Lung (tissue), 11 donors: ENCODE measurements at regions not wholly inside any gene's neighbourhood (a gene's known extent, or its start where the extent isn't known, plus 50 kb on each side); places are given as distances from the start of the nearest gene placed in this dataset.

Source experiments
- ATAC-seq: fragments of 200-7000 bp; cut with Tn5 transposase; one replicate; pipeline ENCODE4 v1.9.1; 2020; ENCODE audit warnings: moderate number of reproducible peaks; ENCODE audit not compliant: insufficient read depth, low FRiP score
- DNase-seq, 3 donors: peaks; one replicate each; pipeline ENCODE4 v3.0.0-alpha.2; 2013 to 2017
- H3K27ac ChIP-seq, 2 donors: one replicate each; pipeline ENCODE4 v1.5.1; 2013; ENCODE audit warnings: mild to moderate bottlenecking in 2 of 2, moderate library complexity in 2 of 2, control low read depth in 1 of 2, inconsistent platforms in 1 of 2, low read depth in 1 of 2, low read length in 1 of 2
- H3K27me3 ChIP-seq, 3 donors: one replicate each; pipeline ENCODE4 v1.5.1; 2013; ENCODE audit warnings: low read length in 2 of 3; ENCODE audit not compliant: control insufficient read depth in 3 of 3, insufficient read depth in 3 of 3
- H3K36me3 ChIP-seq, 4 donors: one replicate each; pipeline ENCODE4 v1.5.1; 2013; ENCODE audit warnings: low read length in 4 of 4, mild to moderate bottlenecking in 1 of 4, moderate library complexity in 1 of 4; ENCODE audit not compliant: control insufficient read depth in 4 of 4, insufficient read depth in 4 of 4
- H3K4me1 ChIP-seq, 5 donors: one replicate each; pipeline ENCODE4 v1.5.1; 2013; ENCODE audit warnings: low read length in 5 of 5, mild to moderate bottlenecking in 2 of 5, moderate library complexity in 1 of 5; ENCODE audit not compliant: control insufficient read depth in 5 of 5, insufficient read depth in 5 of 5
- H3K4me3 ChIP-seq: one replicate; pipeline ENCODE4 v1.5.1; 2013; ENCODE audit warnings: mild to moderate bottlenecking, control low read depth, moderate library complexity
- H3K9ac ChIP-seq, 2 donors: one replicate each; pipeline ENCODE4 v1.5.1; 2013; ENCODE audit warnings: low read length in 2 of 2, control low read depth in 1 of 2; ENCODE audit not compliant: insufficient read depth in 1 of 2
- H3K9me3 ChIP-seq, 4 donors: one replicate each; pipeline ENCODE4 v1.5.1; 2013; ENCODE audit warnings: low read length in 3 of 4, mild to moderate bottlenecking in 1 of 4, moderate library complexity in 1 of 4; ENCODE audit not compliant: control insufficient read depth in 4 of 4, insufficient read depth in 3 of 4
- WGBS, 2 donors: extraction: QIAGEN DNeasy Blood & Tissue Kit; methylation state at CpG; one replicate each; pipeline ENCODE4 v1.1.7; 2013; 5-methylcytosine and 5-hydroxymethylcytosine counted together
- TF ChIP-seq, protein P1 (sequence below): IDR thresholded peaks from 2 replicates; pipeline ENCODE4 v1.5.1; 2012; ENCODE audit warnings: mild to moderate bottlenecking; ENCODE audit errors: control extremely low read depth, extremely low read depth
- donor health status: control.
- donor health status: control.
- donor health status: Bipolar disorder and iron deficiency.
- donor health status: healthy.
- donor health status: DM: yes; HTN: yes; CAD: no.

DNA sequence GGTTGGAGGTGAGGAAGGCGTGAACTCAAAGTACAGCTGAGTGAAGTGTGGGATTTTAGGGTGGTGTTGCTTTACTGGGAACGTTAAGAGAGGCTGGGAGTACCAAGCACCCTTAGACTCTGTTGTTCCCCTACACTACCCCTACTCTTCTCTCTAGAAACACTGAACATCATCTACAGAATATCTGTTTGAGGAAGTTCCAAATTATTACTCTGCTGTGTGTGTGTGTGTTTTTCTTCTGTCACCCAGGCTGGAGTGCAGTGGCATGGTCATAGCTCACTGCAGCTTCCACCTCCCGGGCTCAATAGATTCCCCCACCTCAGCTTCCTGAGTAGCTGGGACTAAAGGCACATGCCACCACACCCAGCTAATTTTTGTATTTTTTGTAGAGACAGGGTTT is 76.7 kb upstream of the AP1S2 start:
- no peak for ATAC-seq
- Histone ChIP-seq H3K27ac (no peak overlapping the region), H3K9ac (no peak overlapping the region), H3K9me3 (no peaks in the 10 kb centered on the region), H3K4me1 (peaks cover 0 to 2% (median 0%) of the 10 kb centered on the region in 5 donors), H3K4me3 (no peak overlapping the region), H3K27me3 (peaks cover 5 to 62% (median 43%) of the 10 kb centered on the region in 3 donors), H3K36me3 (no peaks in the 10 kb centered on the region)
- no peak for DNase-seq
- 45% methylated on average over 3 of the region's 3 CpGs for WGBS, 2 donors
- TF ChIP-seq, protein P1, sequence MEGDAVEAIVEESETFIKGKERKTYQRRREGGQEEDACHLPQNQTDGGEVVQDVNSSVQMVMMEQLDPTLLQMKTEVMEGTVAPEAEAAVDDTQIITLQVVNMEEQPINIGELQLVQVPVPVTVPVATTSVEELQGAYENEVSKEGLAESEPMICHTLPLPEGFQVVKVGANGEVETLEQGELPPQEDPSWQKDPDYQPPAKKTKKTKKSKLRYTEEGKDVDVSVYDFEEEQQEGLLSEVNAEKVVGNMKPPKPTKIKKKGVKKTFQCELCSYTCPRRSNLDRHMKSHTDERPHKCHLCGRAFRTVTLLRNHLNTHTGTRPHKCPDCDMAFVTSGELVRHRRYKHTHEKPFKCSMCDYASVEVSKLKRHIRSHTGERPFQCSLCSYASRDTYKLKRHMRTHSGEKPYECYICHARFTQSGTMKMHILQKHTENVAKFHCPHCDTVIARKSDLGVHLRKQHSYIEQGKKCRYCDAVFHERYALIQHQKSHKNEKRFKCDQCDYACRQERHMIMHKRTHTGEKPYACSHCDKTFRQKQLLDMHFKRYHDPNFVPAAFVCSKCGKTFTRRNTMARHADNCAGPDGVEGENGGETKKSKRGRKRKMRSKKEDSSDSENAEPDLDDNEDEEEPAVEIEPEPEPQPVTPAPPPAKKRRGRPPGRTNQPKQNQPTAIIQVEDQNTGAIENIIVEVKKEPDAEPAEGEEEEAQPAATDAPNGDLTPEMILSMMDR, result no peak

DNA sequence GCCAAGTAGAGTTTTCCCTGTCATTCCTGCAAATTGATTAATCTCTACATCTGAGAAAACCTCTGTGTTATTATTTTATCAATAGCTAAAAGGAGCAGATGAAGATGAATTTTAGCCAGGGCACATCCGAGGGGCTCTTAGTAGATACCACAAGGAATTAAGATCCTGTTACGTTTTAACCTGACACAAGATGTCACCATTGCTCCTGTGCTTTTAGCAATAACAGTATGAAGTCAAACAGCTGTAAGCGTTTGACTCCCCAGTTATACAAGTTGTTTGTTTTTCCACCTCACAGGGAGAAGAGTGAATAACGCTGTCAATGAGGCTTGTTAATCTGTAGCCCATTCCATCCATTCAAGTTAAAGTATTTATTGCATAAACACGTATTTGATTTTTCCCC is 76.0 kb upstream of the AP1S2 start:
- 32 to 43% methylated on average over 5 of the region's 5 CpGs for WGBS, 2 donors
- TF ChIP-seq, protein P1, result no peak
- Histone ChIP-seq H3K4me1 (peaks cover 0 to 2% (median 0%) of the 10 kb centered on the region in 5 donors), H3K27me3 (peaks cover 5 to 55% (median 43%) of the 10 kb centered on the region in 3 donors), H3K4me3 (no peak overlapping the region), H3K36me3 (no peaks in the 10 kb centered on the region), H3K27ac (no peak overlapping the region), H3K9me3 (no peaks in the 10 kb centered on the region), H3K9ac (no peak overlapping the region)
- no peak for ATAC-seq
- DNase-seq, result peak in 2 of 3 donors; percentile 12 to 34

DNA sequence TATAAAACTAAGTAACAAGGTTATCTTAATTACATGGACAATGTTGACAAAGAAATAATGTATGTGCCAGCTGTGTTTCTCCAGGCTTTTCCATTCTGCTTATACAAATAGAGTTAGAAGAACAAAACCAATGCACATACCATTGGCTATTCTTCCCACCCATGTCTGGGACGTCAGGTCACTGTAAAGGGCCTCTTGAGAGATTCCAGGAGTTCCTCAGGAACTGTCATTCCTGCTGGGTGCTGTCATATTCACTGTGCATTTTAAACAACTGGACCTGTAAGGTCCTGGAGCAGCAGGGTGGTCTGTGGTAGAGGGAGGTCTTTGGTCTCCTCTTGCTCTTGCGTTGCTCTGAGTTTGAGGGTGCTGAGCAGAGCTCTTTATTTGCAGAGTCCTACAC is 74.6 kb upstream of the AP1S2 start:
- peaks cover 0 to 2% (median 0%) of the 10 kb centered on the region in 5 donors for H3K4me1 ChIP-seq
- peaks cover 5 to 51% (median 44%) of the 10 kb centered on the region in 3 donors for H3K27me3 ChIP-seq
- H3K4me3 ChIP-seq, result no peak overlapping the region
- ATAC-seq, result no peak
- no peak overlapping the region for H3K9ac ChIP-seq
- no peaks in the 10 kb centered on the region for H3K9me3 ChIP-seq
- TF ChIP-seq, protein P1, result no peak
- no peaks in the 10 kb centered on the region for H3K36me3 ChIP-seq
- WGBS, 2 donors, result 53 to 94% methylated on average over 2 of the region's 2 CpGs
- no peak overlapping the region for H3K27ac ChIP-seq
- DNase-seq, result peak in 1 of 3 donors; percentile 2

DNA sequence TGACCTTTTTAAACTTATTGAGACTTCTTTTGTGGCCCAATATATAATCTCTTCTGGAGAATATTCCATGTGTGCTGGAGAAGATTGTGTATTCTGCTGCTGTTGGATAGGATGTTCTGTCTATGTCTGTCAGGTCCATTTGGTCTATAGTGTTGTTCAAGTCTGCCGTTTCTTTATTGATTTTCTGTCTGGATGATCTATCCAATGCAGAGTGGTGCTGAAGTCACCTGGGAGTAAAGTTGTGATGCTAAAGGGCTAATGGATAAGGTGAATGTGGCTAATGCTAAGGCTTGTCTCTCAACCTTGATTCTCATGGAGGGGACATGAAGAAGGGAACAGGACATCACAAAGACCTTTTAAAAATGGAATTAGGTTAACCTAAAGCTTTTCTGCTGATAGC is 72.0 kb upstream of the AP1S2 start:
- peaks cover 0 to 40% (median 27%) of the 10 kb centered on the region in 3 donors for H3K27me3 ChIP-seq
- ATAC-seq (no peak), DNase-seq (no peak)
- no peaks in the 10 kb centered on the region for H3K36me3 ChIP-seq
- peaks cover 0 to 2% (median 0%) of the 10 kb centered on the region in 5 donors for H3K4me1 ChIP-seq
- TF ChIP-seq, protein P1, result no peak
- H3K27ac ChIP-seq, result no peak overlapping the region
- no peaks in the 10 kb centered on the region for H3K9me3 ChIP-seq
- H3K9ac ChIP-seq, result no peak overlapping the region
- no peak overlapping the region for H3K4me3 ChIP-seq
- WGBS, 2 donors, result 76 to 79% methylated on average over 1 of the region's 1 CpG
